Ascending aorta (tissue), 2 donors: ENCODE measurements at regions not wholly inside any gene's neighbourhood (a gene's known extent, or its start where the extent isn't known, plus 50 kb on each side); places are given as distances from the start of the nearest gene placed in this dataset.

ENCODE experiments used
- DNase-seq, 2 donors: peaks; one replicate each; pipeline ENCODE4 v3.0.0-alpha.2; 2019; ENCODE audit warnings: low spot score in 2 of 2
- H3K27ac ChIP-seq, 2 donors: fragments of 200-600 bp; sonication (generic); one replicate each; pipeline ENCODE4 v1.5.1; 2016 to 2017; ENCODE audit warnings: mild to moderate bottlenecking in 1 of 2
- H3K27me3 ChIP-seq: fragments of 200-600 bp; sonication (generic); one replicate; pipeline ENCODE4 v1.5.1; 2017
- H3K36me3 ChIP-seq, 2 donors: fragments of 200-600 bp; sonication (generic); one replicate each; pipeline ENCODE4 v1.5.1; 2016
- H3K4me1 ChIP-seq, 2 donors: fragments of 200-600 bp; sonication (generic); one replicate each; pipeline ENCODE4 v1.5.1; 2016 to 2017; ENCODE audit warnings: mild to moderate bottlenecking in 1 of 2
- H3K4me3 ChIP-seq, 2 donors: fragments of 200-600 bp; sonication (generic); one replicate each; pipeline ENCODE4 v1.5.1; 2016 to 2017; ENCODE audit warnings: mild to moderate bottlenecking in 1 of 2
- H3K9me3 ChIP-seq, 2 donors: fragments of 200-600 bp; sonication (generic); one replicate each; pipeline ENCODE4 v1.5.1; 2016
- intact Hi-C: fragments of 100-400 bp; cut with DNase I; formaldehyde crosslinking; loops from one replicate; pipeline ENCODE4 v1.15.1; 2023
- TF ChIP-seq, protein P1 (sequence below), 3 experiments: fragments of 200-600 bp in 2 of 3; fragments of 450-650 bp in 1 of 3; sonication (generic) in 2 of 3; IDR thresholded peaks; one replicate each; pipeline ENCODE4 v1.5.1; 2016 to 2019; ENCODE audit warnings: antibody characterized with exemption in 3 of 3, mild to moderate bottlenecking in 1 of 3, moderate library complexity in 1 of 3

DNA sequence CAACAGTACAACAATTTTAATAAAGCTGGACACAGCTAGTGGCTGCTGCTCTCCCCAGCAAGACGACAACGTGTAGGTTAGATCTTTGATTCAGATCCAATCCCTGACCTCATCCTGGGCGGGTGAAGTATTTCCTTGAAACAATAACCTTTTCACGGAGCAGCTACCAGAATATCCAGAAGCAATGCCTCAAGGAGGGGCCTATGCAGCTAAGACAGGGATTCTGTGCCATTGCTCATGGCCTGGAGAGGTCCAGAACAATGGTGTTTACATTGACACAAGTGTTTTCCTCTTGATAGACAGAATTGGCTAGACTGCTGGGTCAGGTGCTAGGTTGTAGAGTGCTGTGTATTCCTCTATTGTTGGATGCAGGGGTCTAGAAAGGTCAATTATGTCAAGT, 520.1 kb downstream of the BCL11A start:
- Histone ChIP-seq H3K27ac (no peak overlapping the region), H3K9me3 (no peaks in the 10 kb centered on the region)

GRCh38 chr2:60029566-60029883, 523.9 kb downstream of the BCL11A start:
- Histone ChIP-seq H3K9me3 (no peaks in the 10 kb centered on the region), H3K4me1 (no peaks in the 10 kb centered on the region), H3K27me3 (no peaks in the 10 kb centered on the region), H3K4me3 (no peak overlapping the region), H3K27ac (no peak overlapping the region), H3K36me3 (no peaks in the 10 kb centered on the region)
- intact Hi-C loops, result no loop called here
- TF ChIP-seq, protein P1, sequence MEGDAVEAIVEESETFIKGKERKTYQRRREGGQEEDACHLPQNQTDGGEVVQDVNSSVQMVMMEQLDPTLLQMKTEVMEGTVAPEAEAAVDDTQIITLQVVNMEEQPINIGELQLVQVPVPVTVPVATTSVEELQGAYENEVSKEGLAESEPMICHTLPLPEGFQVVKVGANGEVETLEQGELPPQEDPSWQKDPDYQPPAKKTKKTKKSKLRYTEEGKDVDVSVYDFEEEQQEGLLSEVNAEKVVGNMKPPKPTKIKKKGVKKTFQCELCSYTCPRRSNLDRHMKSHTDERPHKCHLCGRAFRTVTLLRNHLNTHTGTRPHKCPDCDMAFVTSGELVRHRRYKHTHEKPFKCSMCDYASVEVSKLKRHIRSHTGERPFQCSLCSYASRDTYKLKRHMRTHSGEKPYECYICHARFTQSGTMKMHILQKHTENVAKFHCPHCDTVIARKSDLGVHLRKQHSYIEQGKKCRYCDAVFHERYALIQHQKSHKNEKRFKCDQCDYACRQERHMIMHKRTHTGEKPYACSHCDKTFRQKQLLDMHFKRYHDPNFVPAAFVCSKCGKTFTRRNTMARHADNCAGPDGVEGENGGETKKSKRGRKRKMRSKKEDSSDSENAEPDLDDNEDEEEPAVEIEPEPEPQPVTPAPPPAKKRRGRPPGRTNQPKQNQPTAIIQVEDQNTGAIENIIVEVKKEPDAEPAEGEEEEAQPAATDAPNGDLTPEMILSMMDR (IDR thresholded peaks at IDR 0.05), result no peak
- DNase-seq, result no peak

More for the DNA sequence above, 520.1 kb downstream of the BCL11A start:
- H3K36me3 ChIP-seq, result no peaks in the 10 kb centered on the region
- TF ChIP-seq, protein P1 (IDR thresholded peaks at IDR 0.05), result no peak
- H3K4me1 ChIP-seq, result no peaks in the 10 kb centered on the region
- DNase-seq, result no peak
- no peaks in the 10 kb centered on the region for H3K27me3 ChIP-seq
- H3K4me3 ChIP-seq, result no peak overlapping the region
- intact Hi-C loops, result no loop called here

- Histone ChIP-seq H3K4me1 (no peaks in the 10 kb centered on the region), H3K4me3 (no peak overlapping the region), H3K36me3 (no peaks in the 10 kb centered on the region), H3K9me3 (no peaks in the 10 kb centered on the region), H3K27ac (no peak overlapping the region), H3K27me3 (no peaks in the 10 kb centered on the region)
- DNase-seq, result no peak
- intact Hi-C loops, result no loop called here
- TF ChIP-seq, protein P1 (IDR thresholded peaks at IDR 0.05), result no peak
Observed at GRCh38 chr2:60028849-60029565, 524.4 kb downstream of the BCL11A start.

DNA sequence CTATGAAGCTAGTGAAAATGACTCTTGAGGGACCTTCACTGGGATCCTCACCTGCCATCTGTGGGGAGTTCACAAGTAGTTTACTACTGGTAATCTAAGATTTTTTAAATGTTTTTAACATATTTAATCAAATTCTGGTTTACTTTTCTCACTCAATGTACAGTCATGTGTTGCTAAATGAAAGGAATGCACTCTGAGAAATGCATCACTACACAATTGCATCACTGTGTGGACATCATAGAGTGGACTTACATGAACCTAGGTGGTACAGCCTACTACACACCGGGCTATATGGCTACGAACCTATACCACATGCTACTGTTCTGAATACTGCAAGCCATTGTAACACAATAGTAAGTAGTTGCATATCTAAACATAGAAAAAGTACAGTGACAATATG, 528.0 kb downstream of the BCL11A start:
- TF ChIP-seq, protein P1 (IDR thresholded peaks at IDR 0.05), result no peak
- Histone ChIP-seq H3K27me3 (no peaks in the 10 kb centered on the region), H3K4me3 (no peak overlapping the region), H3K27ac (no peak overlapping the region), H3K9me3 (no peaks in the 10 kb centered on the region), H3K4me1 (no peaks in the 10 kb centered on the region), H3K36me3 (no peaks in the 10 kb centered on the region)
- no peak for DNase-seq
- intact Hi-C loops, result no loop called here

DNA sequence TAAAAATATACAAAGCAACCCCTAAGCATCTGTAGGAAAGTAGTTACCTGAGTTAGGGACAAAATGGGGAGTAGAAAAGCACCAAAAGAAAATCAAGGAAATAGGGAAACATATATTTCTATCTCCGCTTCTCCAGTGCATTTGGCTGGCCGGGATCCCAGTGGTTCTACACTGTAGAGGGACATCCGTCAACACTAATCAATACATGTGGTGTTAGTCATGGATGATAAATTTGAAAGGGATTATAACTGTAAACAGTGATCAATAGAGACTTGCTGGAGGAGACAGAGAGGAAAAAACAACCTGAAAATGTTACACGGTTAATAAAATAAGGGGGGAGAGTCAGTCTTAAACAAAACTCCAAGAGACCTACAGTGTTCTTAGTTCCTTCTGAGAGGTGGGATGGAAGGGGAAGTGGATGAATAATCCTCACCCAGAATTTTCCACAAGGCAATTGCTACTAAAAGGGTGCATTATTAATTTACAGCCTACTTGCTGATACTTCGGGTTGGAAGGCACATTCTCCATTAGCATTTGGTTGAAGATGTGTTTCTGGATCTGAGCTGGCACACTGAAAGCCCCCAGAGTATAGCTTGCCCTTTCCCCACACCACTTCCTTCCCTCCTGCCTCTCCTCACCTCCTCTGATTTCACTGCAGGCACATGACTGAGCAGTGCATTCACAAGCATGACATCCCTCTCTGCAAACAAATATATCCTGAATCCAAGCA, 530.0 kb downstream of the BCL11A start:
- TF ChIP-seq, protein P1 (IDR thresholded peaks at IDR 0.05), result no peak

More for the DNA sequence above, 530.0 kb downstream of the BCL11A start:
- H3K36me3 ChIP-seq, result no peaks in the 10 kb centered on the region
- no peaks in the 10 kb centered on the region for H3K27me3 ChIP-seq
- H3K4me3 ChIP-seq, result no peak overlapping the region
- no peak overlapping the region for H3K27ac ChIP-seq
- intact Hi-C loops, result no loop called here
- no peaks in the 10 kb centered on the region for H3K9me3 ChIP-seq
- no peaks in the 10 kb centered on the region for H3K4me1 ChIP-seq
- DNase-seq, result no peak
